ENCODE measurements at regions not wholly inside any gene's neighbourhood (a gene's known extent, or its start where the extent isn't known, plus 50 kb on each side); places are given as distances from the start of the nearest gene placed in this dataset.

- Histone ChIP-seq H3K9me1 (ENCODE audit: insufficient read depth, low read length) (no peaks in the 10 kb centered on the region), H3K4me1 (ENCODE audit: control insufficient read depth, insufficient read depth, low read length) (no peaks in the 10 kb centered on the region), H2AFZ (replicated peaks; ENCODE audit: low read length, poor library complexity) (no peak overlapping the region), H3K9me3 (ENCODE audit: control insufficient read depth, insufficient read depth, low read length) (peaks cover 6% of the 10 kb centered on the region; the same call in 1 of the 2 replicates), H4K91ac (ENCODE audit: insufficient read depth, low read depth, low read length) (no peak overlapping the region), H3K4ac (ENCODE audit: low read depth, low read length) (no peak overlapping the region), H2BK120ac (ENCODE audit: low read depth, low read length) (no peak overlapping the region), H3K27me3 (ENCODE audit: control insufficient read depth, insufficient read depth, low read length) (no peaks in the 10 kb centered on the region), H3K4me2 (ENCODE audit: low read depth, low read length) (no peak overlapping the region), H3K4me3 (ENCODE audit: insufficient read depth, low read depth, low read length) (no peak overlapping the region), H2BK15ac (ENCODE audit: low read depth, low read length) (no peak overlapping the region), H3K56ac (ENCODE audit: extremely low read depth, insufficient read depth, low read length) (no peak overlapping the region), H3K9ac (ENCODE audit: low read depth, low read length) (no peak overlapping the region), H3K14ac (replicated peaks; ENCODE audit: low read depth, low read length) (no peak overlapping the region), H2BK20ac (ENCODE audit: low read depth, low read length) (no peak overlapping the region), H3K18ac (ENCODE audit: low read depth, low read length) (no peak overlapping the region), H2AK9ac (replicated peaks; ENCODE audit: low read depth, low read length, poor library complexity) (no peak overlapping the region), H4K20me1 (ENCODE audit: insufficient read depth, low read length) (no peaks in the 10 kb centered on the region), H3K23ac (ENCODE audit: low read depth, low read length) (no peak overlapping the region), H3K79me1 (ENCODE audit: low read depth in 1 of 2, low read length in 2 of 2) (no peaks in the 10 kb centered on the region), H3K36me3 (ENCODE audit: control insufficient read depth, insufficient read depth, low read length) (no peaks in the 10 kb centered on the region), H2AK5ac (ENCODE audit: low read depth, low read length) (no peak overlapping the region), H2BK5ac (ENCODE audit: low read depth, low read length, poor library complexity, severe bottlenecking) (no peak overlapping the region), H3K27ac (ENCODE audit: insufficient read depth, low read length) (no peak overlapping the region), H4K8ac (ENCODE audit: low read depth in 2 of 2, low read length in 2 of 2) (no peak overlapping the region), H4K5ac (ENCODE audit: low read depth, low read length) (no peak overlapping the region)
- POLR2A ChIA-PET (ENCODE audit: unreplicated experiment), result no interaction called here
- CTCF ChIA-PET, result no interaction called here
- ATAC-seq (ENCODE audit: low read depth), result no peak
- BruUV-seq (replicated peaks), result no TSS peak
- intact Hi-C loops (cut with micrococcal nuclease), result no loop called here
- no peak for DNase-seq
- no CpG with 5 or more reads among the region's 3 CpGs for WGBS, 2 experiments (ENCODE audit: extremely low coverage in 2 of 2, insufficient read length in 1 of 2)
- dilution Hi-C loops (cut with HindIII; ENCODE audit: low sequenced_read_pairs, unreplicated experiment), result no loop called here
- in situ Hi-C loops (cut with MboI; ENCODE audit: low sequenced_read_pairs), result no loop called here
- TF ChIP-seq POLR2A (IDR thresholded peaks at IDR 0.05; ENCODE audit: low read depth, low read length), result no peak
These were observed 558.8 kb upstream of the CNTNAP2 start for GRCh38 chr7:145557805-145558204.

Data from IMR-90 (cell line).